HepG2 (cell line): ENCODE measurements at regions not wholly inside any gene's neighbourhood (a gene's known extent, or its start where the extent isn't known, plus 50 kb on each side); places are given as distances from the start of the nearest gene placed in this dataset.

Source experiments
- ATAC-seq: fragments of 200-7000 bp; cut with Tn5 transposase; 3 replicates; pipeline ENCODE4 v1.9.1; 2020; ENCODE audit warnings: mild to moderate bottlenecking, moderate library complexity
- BruUV-seq: library from RNA; stranded (reverse); fragments of 400-500 nt; replicated peaks from 2 replicates; lab custom pipeline; 2021; lab: Mats Ljungman, UMichigan
- CTCF ChIA-PET: fragments of 300-600 bp; formaldehyde crosslinking; extraction: SDS; loops from one replicate; lab custom pipeline; 2021; ENCODE audit warnings: low total read pairs, inconsistent platforms, low intra/inter-chr PET ratio; lab: Yijun Ruan, JAX
- POLR2A ChIA-PET: fragments of 350-600 bp; sonication (Branson Sonifier 250); formaldehyde crosslinking; loops from one replicate; lab custom pipeline; 2020; ENCODE audit warnings: antibody characterized with exemption, inconsistent platforms; lab: Yijun Ruan, JAX
- DNase-seq: peaks from one replicate; pipeline ENCODE4 v3.0.0-alpha.2; 2015; ENCODE audit warnings: low spot score
- FAIRE-seq: peaks from 3 replicates; lab custom pipeline; 2011; peaks lifted over from hg19 to GRCh38; lab: Jason Lieb, UNC
- H2AFZ ChIP-seq: one replicate; pipeline ENCODE4 v1.6.1; 2011; ENCODE audit warnings: low read length, inconsistent platforms
- H3K27ac ChIP-seq: fragments of 300-600 bp; 3 replicates; pipeline ENCODE4 v1.8.0; 2011; ENCODE audit warnings: mixed run types, mild to moderate bottlenecking, mixed read lengths, low read length, inconsistent platforms; ENCODE audit not compliant: insufficient read depth; ENCODE audit errors: extremely low read length
- H3K27me3 ChIP-seq, 2 experiments: fragments of 200-600 bp in 1 of 2; 2 replicates in 1 of 2; 3 replicates in 1 of 2; pipeline versions ENCODE4 v1.6.0 to v1.8.0; 2011; ENCODE audit warnings: low read length in 2 of 2, mild to moderate bottlenecking in 2 of 2, moderate library complexity in 2 of 2, inconsistent platforms in 1 of 2; ENCODE audit not compliant: insufficient read depth in 2 of 2, control insufficient read depth in 1 of 2
- H3K36me3 ChIP-seq, 2 experiments: fragments of 200-600 bp in 1 of 2; replicated peaks in 1 of 2; 2 replicates in 1 of 2; 3 replicates in 1 of 2; pipeline versions ENCODE4 v1.5.1 to v1.8.0; 2011; ENCODE audit warnings: low read length in 2 of 2, inconsistent platforms in 1 of 2; ENCODE audit not compliant: insufficient read depth in 2 of 2, control insufficient read depth in 1 of 2
- H3K4me1 ChIP-seq: 2 replicates; pipeline ENCODE4 v1.5.1; 2012; ENCODE audit warnings: low read length, inconsistent platforms; ENCODE audit not compliant: insufficient read depth
- H3K4me2 ChIP-seq: 2 replicates; pipeline ENCODE4 v1.6.0; 2011; ENCODE audit warnings: low read depth, low read length, inconsistent platforms
- H3K4me3 ChIP-seq, 3 experiments: fragments of 200-600 bp in 1 of 3; sonication (generic), shearing (Covaris generic) in 1 of 3; replicated peaks in 1 of 3; 2 replicates each; pipeline ENCODE4 v1.5.1; 2011 to 2016; ENCODE audit warnings: low read length in 3 of 3, inconsistent platforms in 2 of 3, low read depth in 2 of 3, mild to moderate bottlenecking in 2 of 3, control low read depth in 1 of 3, mixed read lengths in 1 of 3; ENCODE audit not compliant: insufficient read depth in 1 of 3
- H3K79me2 ChIP-seq: one replicate; pipeline ENCODE4 v1.6.1; 2011; ENCODE audit warnings: low read length, inconsistent platforms; ENCODE audit not compliant: insufficient read depth
- H3K9ac ChIP-seq: 2 replicates; pipeline ENCODE4 v1.6.0; 2011; ENCODE audit warnings: mild to moderate bottlenecking, low read depth, low read length, inconsistent platforms; ENCODE audit not compliant: insufficient read depth
- H3K9me3 ChIP-seq: 2 replicates; pipeline ENCODE4 v1.5.1; 2012; ENCODE audit warnings: mild to moderate bottlenecking, low read length
- H4K20me1 ChIP-seq: 2 replicates; pipeline ENCODE4 v1.6.0; 2011; ENCODE audit warnings: inconsistent platforms, mild to moderate bottlenecking, low read length, moderate library complexity; ENCODE audit not compliant: insufficient read depth
- FOSL2 ChIP-seq: sonication (generic); formaldehyde crosslinking; IDR thresholded peaks from 2 replicates; pipeline ENCODE4 v1.4.0; 2020; ENCODE audit warnings: missing genetic modification reagents
- JUND ChIP-seq: sonication (generic); formaldehyde crosslinking; IDR thresholded peaks from 2 replicates; pipeline ENCODE4 v1.8.0; 2022; ENCODE audit warnings: mild to moderate bottlenecking, missing genetic modification reagents
- MAFF ChIP-seq: IDR thresholded peaks from 2 replicates; pipeline ENCODE4 v1.6.1; 2011; ENCODE audit warnings: low read depth, low read length, improper control_type of control experiment
- ZNF7 ChIP-seq: IDR thresholded peaks from 2 replicates; pipeline ENCODE4 v1.6.1; 2016; ENCODE audit warnings: missing biosample characterization, missing genetic modification reagents
- ZSCAN12 ChIP-seq: sonication (generic); formaldehyde crosslinking; IDR thresholded peaks from 2 replicates; pipeline ENCODE4 v1.9.0; 2021; ENCODE audit warnings: mild to moderate bottlenecking, missing genetic modification reagents
- WGBS: methylation state at CpG from one replicate; pipeline ENCODE4 v1.1.6; 2017; ENCODE audit warnings: low lambda C conversion rate; 5-methylcytosine and 5-hydroxymethylcytosine counted together
- in situ Hi-C: cut with HindIII; loops from 2 replicates; pipeline ENCODE4 v1.10.0; 2017; ENCODE audit warnings: low pct_unique_long_range_greater_than_20kb; ENCODE audit not compliant: extremely low pct_ligation_motif_present
- intact Hi-C: fragments of 100-400 bp; cut with micrococcal nuclease; formaldehyde crosslinking; loops from one replicate; pipeline ENCODE4 v1.10.0; 2022; ENCODE audit not compliant: unreplicated experiment
- TF ChIP-seq, protein P1 (sequence below): IDR thresholded peaks from 2 replicates; pipeline ENCODE4 v1.4.0; 2020; ENCODE audit warnings: mild to moderate bottlenecking, missing genetic modification reagents
- TF ChIP-seq, protein P2 (sequence below): IDR thresholded peaks from 2 replicates; pipeline ENCODE4 v1.6.1; 2018; ENCODE audit warnings: missing genetic modification reagents, mild to moderate bottlenecking, missing compliant biosample characterization
- TF ChIP-seq, protein P3 (sequence below): sonication (generic); formaldehyde crosslinking; IDR thresholded peaks from 2 replicates; pipeline ENCODE4 v1.5.1; 2020; ENCODE audit warnings: mild to moderate bottlenecking, missing genetic modification reagents, moderate library complexity
- TF ChIP-seq, protein P4 (sequence below): sonication (generic); formaldehyde crosslinking; IDR thresholded peaks from 2 replicates; pipeline ENCODE4 v1.9.0; 2021; ENCODE audit warnings: missing genetic modification reagents, mild to moderate bottlenecking, borderline replicate concordance
- TF ChIP-seq, protein P5 (sequence below): sonication (generic); formaldehyde crosslinking; IDR thresholded peaks from 2 replicates; pipeline ENCODE4 v1.5.0; 2020; ENCODE audit warnings: mild to moderate bottlenecking, low read depth, missing genetic modification reagents, borderline replicate concordance

DNA sequence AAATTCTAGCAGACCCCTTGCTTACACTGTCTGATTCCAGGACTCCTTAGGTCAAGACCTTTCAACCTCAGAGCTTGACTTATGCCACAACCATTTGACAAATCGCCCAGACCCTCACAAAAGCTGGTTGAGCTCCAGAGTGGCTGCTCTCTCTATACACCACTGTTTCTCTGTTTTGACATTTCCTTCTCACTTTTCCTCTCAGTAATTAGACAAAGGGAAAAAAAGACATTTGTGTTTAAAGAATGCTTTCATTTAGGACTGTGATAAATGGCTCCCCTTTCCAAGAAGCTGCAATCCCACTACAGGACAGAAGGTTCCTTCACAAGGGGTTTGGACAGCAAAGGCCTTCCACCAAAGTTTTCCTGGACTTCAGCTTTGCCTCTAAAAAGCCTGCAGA lies 601.3 kb downstream of the NR2F1-AS1 start:
- no peaks in the 10 kb centered on the region for H3K27me3 ChIP-seq
- FAIRE-seq = no peak
- peaks cover 10% of the 10 kb centered on the region; the same call in 1 of the 2 replicates for H3K9me3 ChIP-seq
- in situ Hi-C loops (no loop called here), intact Hi-C loops (no loop called here)
- no peak overlapping the region for H3K9ac ChIP-seq
- ATAC-seq = no peak
- H3K79me2 ChIP-seq = no peaks in the 10 kb centered on the region
- TF ChIP-seq FOSL2 (no peak), MAFF (no peak)
- TF ChIP-seq, protein P1, sequence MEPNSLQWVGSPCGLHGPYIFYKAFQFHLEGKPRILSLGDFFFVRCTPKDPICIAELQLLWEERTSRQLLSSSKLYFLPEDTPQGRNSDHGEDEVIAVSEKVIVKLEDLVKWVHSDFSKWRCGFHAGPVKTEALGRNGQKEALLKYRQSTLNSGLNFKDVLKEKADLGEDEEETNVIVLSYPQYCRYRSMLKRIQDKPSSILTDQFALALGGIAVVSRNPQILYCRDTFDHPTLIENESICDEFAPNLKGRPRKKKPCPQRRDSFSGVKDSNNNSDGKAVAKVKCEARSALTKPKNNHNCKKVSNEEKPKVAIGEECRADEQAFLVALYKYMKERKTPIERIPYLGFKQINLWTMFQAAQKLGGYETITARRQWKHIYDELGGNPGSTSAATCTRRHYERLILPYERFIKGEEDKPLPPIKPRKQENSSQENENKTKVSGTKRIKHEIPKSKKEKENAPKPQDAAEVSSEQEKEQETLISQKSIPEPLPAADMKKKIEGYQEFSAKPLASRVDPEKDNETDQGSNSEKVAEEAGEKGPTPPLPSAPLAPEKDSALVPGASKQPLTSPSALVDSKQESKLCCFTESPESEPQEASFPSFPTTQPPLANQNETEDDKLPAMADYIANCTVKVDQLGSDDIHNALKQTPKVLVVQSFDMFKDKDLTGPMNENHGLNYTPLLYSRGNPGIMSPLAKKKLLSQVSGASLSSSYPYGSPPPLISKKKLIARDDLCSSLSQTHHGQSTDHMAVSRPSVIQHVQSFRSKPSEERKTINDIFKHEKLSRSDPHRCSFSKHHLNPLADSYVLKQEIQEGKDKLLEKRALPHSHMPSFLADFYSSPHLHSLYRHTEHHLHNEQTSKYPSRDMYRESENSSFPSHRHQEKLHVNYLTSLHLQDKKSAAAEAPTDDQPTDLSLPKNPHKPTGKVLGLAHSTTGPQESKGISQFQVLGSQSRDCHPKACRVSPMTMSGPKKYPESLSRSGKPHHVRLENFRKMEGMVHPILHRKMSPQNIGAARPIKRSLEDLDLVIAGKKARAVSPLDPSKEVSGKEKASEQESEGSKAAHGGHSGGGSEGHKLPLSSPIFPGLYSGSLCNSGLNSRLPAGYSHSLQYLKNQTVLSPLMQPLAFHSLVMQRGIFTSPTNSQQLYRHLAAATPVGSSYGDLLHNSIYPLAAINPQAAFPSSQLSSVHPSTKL = 0 out of 2 replicates have a peak, but pooled peaks have one; percentile 8
- H3K4me3 ChIP-seq = no peak overlapping the region; a peak in 1 of 6 replicates
- DNase-seq = no peak
- no TSS peak for BruUV-seq
- H3K36me3 ChIP-seq = no peaks in the 10 kb centered on the region
- H4K20me1 ChIP-seq = no peaks in the 10 kb centered on the region
- H2AFZ ChIP-seq = peak overlapping the region; percentile 51
- CTCF ChIA-PET = no interaction called here
- peaks cover 12% of the 10 kb centered on the region for H3K4me1 ChIP-seq
- no peak overlapping the region for H3K4me2 ChIP-seq
- WGBS = 86% methylated on average over 1 of the region's 1 CpG
- H3K27ac ChIP-seq = no peak overlapping the region
- POLR2A ChIA-PET = interaction anchor here (1.0 to 1.2 kb wide), 2 partner anchors 9 to 52 kb away, joined by 3 read pairs; no protein-coding TSS in a partner anchor

DNA sequence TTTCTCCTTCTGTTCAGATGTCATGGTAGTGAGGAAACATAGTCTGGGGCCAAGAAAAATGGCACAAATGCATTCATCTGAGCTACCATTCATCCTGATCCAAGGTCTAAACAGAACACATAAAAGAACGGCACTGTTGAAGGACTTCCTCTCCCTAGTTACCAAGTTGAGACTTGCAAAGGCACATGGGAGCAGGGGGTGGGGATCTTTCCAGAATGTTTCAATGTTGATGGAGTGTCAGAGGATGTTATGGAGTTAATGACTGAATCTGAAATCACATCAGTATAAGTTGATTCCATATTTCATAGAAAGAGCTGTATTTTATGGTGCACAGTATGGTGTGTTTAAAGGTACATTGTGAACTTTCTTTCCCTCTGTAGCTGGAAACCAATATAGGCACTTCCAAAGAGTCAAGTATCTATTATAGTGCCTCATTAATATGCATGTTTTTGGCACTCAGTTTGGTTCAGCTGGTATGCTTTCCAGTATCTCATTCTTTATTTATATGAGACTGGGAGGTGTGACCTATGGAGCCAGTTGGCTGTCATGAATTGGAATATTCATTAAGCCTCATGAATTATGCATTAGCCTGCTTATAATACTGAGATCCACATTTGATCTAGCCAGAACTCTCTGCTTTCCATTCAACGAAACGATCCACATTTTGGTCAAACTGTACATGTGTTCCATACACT lies 603.0 kb downstream of the NR2F1-AS1 start:
- POLR2A ChIA-PET = no interaction called here
- Histone ChIP-seq H3K4me3 (no peak overlapping the region), H3K9me3 (peaks cover 15% of the 10 kb centered on the region; the same call in 1 of the 2 replicates), H2AFZ (no peak overlapping the region), H3K79me2 (no peaks in the 10 kb centered on the region), H4K20me1 (no peaks in the 10 kb centered on the region), H3K36me3 (no peaks in the 10 kb centered on the region), H3K9ac (no peak overlapping the region), H3K4me2 (no peak overlapping the region), H3K4me1 (peaks cover 12% of the 10 kb centered on the region), H3K27ac (no peak overlapping the region), H3K27me3 (no peaks in the 10 kb centered on the region)
- in situ Hi-C loops (no loop called here), intact Hi-C loops (no loop called here)
- no TSS peak for BruUV-seq
- no peak for DNase-seq
- CTCF ChIA-PET = no interaction called here
- no peak for ATAC-seq
- WGBS = 100% methylated on average over 3 of the region's 3 CpGs
- FAIRE-seq = no peak
- TF ChIP-seq, protein P2, sequence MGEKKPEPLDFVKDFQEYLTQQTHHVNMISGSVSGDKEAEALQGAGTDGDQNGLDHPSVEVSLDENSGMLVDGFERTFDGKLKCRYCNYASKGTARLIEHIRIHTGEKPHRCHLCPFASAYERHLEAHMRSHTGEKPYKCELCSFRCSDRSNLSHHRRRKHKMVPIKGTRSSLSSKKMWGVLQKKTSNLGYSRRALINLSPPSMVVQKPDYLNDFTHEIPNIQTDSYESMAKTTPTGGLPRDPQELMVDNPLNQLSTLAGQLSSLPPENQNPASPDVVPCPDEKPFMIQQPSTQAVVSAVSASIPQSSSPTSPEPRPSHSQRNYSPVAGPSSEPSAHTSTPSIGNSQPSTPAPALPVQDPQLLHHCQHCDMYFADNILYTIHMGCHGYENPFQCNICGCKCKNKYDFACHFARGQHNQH (CRISPR knock-in tag) = no peak
- TF ChIP-seq ZSCAN12 (CRISPR knock-in tag) (no peak), JUND (no peak), ZNF7 (CRISPR knock-in tag) (peak; percentile 49)
- TF ChIP-seq, protein P3, sequence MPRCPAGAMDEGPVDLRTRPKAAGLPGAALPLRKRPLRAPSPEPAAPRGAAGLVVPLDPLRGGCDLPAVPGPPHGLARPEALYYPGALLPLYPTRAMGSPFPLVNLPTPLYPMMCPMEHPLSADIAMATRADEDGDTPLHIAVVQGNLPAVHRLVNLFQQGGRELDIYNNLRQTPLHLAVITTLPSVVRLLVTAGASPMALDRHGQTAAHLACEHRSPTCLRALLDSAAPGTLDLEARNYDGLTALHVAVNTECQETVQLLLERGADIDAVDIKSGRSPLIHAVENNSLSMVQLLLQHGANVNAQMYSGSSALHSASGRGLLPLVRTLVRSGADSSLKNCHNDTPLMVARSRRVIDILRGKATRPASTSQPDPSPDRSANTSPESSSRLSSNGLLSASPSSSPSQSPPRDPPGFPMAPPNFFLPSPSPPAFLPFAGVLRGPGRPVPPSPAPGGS = no peak
- TF ChIP-seq, protein P4, sequence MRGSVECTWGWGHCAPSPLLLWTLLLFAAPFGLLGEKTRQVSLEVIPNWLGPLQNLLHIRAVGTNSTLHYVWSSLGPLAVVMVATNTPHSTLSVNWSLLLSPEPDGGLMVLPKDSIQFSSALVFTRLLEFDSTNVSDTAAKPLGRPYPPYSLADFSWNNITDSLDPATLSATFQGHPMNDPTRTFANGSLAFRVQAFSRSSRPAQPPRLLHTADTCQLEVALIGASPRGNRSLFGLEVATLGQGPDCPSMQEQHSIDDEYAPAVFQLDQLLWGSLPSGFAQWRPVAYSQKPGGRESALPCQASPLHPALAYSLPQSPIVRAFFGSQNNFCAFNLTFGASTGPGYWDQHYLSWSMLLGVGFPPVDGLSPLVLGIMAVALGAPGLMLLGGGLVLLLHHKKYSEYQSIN (CRISPR knock-in tag) = no peak
- TF ChIP-seq, protein P5, sequence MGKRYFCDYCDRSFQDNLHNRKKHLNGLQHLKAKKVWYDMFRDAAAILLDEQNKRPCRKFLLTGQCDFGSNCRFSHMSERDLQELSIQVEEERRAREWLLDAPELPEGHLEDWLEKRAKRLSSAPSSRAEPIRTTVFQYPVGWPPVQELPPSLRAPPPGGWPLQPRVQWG (CRISPR knock-in tag) = no peak
